ENCODE measurements at regions not wholly inside any gene's neighbourhood (a gene's known extent, or its start where the extent isn't known, plus 50 kb on each side); places are given as distances from the start of the nearest gene placed in this dataset.

DNA sequence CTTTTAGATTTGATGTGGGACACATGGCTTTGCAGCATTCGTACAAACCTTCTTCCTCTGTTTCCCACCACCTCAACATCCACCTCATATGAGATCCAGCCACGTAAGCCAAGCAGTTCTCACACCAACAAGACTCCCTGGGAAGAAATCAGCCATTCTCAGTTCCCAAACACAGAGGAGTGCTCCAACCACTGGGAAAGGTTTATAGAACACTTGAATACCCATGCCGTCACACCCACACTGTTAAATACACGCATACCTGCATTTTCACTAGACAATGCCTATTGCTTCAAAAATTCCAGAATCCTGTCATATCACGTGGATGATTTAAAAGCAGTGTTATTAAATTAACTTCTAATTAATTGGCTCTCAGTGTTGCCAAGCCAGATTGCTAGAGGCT is 347.3 kb downstream of the ENC1 start:
- H3K9me3 Mint-ChIP-seq: no peaks in the 10 kb centered on the region
- no peak overlapping the region for H3K4me3 Mint-ChIP-seq
- no peak overlapping the region for H3K27ac Mint-ChIP-seq
- TF ChIP-seq, protein P1, sequence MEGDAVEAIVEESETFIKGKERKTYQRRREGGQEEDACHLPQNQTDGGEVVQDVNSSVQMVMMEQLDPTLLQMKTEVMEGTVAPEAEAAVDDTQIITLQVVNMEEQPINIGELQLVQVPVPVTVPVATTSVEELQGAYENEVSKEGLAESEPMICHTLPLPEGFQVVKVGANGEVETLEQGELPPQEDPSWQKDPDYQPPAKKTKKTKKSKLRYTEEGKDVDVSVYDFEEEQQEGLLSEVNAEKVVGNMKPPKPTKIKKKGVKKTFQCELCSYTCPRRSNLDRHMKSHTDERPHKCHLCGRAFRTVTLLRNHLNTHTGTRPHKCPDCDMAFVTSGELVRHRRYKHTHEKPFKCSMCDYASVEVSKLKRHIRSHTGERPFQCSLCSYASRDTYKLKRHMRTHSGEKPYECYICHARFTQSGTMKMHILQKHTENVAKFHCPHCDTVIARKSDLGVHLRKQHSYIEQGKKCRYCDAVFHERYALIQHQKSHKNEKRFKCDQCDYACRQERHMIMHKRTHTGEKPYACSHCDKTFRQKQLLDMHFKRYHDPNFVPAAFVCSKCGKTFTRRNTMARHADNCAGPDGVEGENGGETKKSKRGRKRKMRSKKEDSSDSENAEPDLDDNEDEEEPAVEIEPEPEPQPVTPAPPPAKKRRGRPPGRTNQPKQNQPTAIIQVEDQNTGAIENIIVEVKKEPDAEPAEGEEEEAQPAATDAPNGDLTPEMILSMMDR (IDR thresholded peaks at IDR 0.05): no peak
- peaks cover 20% of the 10 kb centered on the region for H3K4me1 Mint-ChIP-seq (ENCODE audit: low read depth)
- DNase-seq: no peak
- H3K36me3 Mint-ChIP-seq (ENCODE audit: low read depth): no peaks in the 10 kb centered on the region
- peaks cover 1% of the 10 kb centered on the region; the same call in 1 of the 2 replicates for H3K27me3 Mint-ChIP-seq (ENCODE audit: insufficient read depth)

DNA sequence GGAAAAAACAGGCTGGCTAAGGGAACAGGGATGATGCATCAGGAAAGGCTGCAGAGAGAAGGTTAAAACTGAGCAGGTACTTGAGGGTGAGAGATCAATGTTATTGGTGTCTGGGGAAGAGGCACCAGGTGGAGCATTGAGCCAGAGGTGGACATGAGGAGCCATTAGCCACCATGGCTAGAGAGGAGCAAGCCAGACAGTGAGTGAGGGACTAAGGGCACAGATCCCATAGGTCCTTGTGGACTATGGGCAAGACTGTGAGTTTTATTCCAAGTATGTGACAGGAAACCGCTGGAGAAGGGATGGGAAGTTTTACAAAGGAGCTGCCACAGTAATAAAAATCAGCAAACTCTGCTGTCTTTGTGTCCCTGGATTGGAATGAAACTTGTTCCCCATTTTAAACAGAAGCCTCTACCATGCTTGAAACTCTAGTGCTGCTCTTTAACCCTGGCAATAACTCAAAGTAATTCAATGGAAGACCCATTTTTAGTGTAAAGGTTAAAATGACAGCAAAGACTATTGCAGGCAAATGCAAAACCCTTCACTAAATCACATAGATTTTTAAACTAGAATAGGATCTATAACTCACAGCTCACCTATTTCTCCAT is 349.8 kb downstream of the ENC1 start:
- TF ChIP-seq, protein P1 (IDR thresholded peaks at IDR 0.05): no peak
- H3K27ac Mint-ChIP-seq: no peak overlapping the region
- peak; percentile 12 for DNase-seq
- H3K4me1 Mint-ChIP-seq (ENCODE audit: low read depth): peaks cover 25% of the 10 kb centered on the region
- peaks cover 3% of the 10 kb centered on the region for H3K27me3 Mint-ChIP-seq (ENCODE audit: insufficient read depth)
- no peaks in the 10 kb centered on the region for H3K9me3 Mint-ChIP-seq
- H3K36me3 Mint-ChIP-seq (ENCODE audit: low read depth): no peaks in the 10 kb centered on the region
- no peak overlapping the region for H3K4me3 Mint-ChIP-seq

DNA sequence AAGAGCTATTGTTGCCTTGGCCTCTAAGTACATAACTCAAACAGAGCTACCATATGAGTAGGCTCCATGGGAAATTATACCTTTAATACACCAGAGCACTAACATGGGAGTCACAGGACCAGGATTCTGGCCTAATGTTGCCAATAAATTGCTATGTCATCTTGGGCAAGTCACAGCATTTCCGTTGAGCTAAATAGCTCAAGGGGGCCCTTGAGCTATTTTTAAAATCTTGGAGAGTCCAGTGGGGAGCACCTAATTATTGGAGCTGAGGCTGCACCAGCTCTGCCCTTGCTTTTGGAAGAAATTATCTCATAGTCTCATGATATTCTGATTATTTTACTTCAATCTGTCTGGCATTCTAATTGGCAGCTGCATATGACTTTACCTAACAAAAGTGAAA is 350.8 kb downstream of the ENC1 start:
- Mint-ChIP-seq H3K4me1 (ENCODE audit: low read depth) (peaks cover 25% of the 10 kb centered on the region), H3K36me3 (ENCODE audit: low read depth) (no peaks in the 10 kb centered on the region), H3K27me3 (ENCODE audit: insufficient read depth) (peaks cover 5% of the 10 kb centered on the region), H3K9me3 (no peaks in the 10 kb centered on the region), H3K27ac (no peak overlapping the region), H3K4me3 (no peak overlapping the region)
- TF ChIP-seq, protein P1 (IDR thresholded peaks at IDR 0.05): no peak
- DNase-seq: no peak

DNA sequence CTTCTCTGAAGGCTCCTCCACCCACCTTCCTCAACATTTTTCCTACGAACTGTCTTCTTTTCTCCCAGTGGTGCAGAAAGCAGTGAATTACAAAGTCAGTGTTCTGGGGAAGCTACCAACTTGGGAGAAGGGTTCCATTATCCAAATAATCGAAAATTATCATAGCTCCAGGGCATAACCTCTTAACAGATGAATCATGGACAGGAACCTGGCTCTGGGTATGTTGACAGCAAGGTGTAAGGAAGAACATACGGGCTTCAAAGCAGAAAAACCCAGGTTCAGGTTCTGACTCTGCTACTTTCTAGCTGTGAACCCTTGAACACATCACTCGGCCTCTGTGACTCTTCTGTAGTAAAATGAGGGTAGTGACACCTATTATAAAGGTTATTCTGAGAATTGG is 351.3 kb downstream of the ENC1 start:
- Mint-ChIP-seq H3K9me3 (no peaks in the 10 kb centered on the region), H3K4me3 (no peak overlapping the region), H3K36me3 (ENCODE audit: low read depth) (no peaks in the 10 kb centered on the region), H3K27ac (no peak overlapping the region), H3K4me1 (ENCODE audit: low read depth) (peaks cover 25% of the 10 kb centered on the region), H3K27me3 (ENCODE audit: insufficient read depth) (peaks cover 5% of the 10 kb centered on the region)
- TF ChIP-seq, protein P1 (IDR thresholded peaks at IDR 0.05): no peak
- no peak for DNase-seq

DNA sequence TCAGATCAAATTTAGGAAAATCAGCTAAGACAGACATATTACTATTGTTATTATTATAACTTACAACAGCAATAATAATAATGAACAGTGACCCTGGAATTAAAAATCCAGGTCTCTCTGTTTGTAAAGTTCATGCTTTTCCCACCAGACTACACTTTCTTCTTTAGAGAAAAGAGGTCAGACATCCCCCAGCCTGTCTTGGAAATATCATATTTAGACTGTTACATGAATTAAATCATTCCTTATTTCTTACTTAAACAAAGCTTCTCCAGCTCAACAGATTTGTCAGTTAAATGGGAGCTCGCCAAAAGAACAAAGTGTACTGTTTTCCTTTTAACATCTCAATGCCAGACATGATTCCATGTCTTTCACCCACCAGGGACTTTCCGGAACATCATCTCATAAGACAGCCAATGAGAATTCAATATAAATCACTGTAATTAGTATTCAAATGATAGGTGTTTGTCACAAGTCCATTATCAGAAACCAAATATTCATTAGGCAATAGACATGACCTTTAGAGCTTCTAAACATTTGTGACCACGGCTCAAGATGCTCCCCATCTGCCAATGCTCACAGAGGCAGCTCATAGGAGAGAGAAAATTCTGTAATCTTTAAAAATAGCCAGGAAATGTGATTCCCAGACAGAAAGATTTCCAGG is 351.9 kb downstream of the ENC1 start:
- H3K4me1 Mint-ChIP-seq (ENCODE audit: low read depth): peaks cover 25% of the 10 kb centered on the region
- no peak for DNase-seq
- peaks cover 7% of the 10 kb centered on the region for H3K27me3 Mint-ChIP-seq (ENCODE audit: insufficient read depth)
- no peaks in the 10 kb centered on the region for H3K9me3 Mint-ChIP-seq
- TF ChIP-seq, protein P1 (IDR thresholded peaks at IDR 0.05): no peak
- H3K27ac Mint-ChIP-seq: no peak overlapping the region
- no peaks in the 10 kb centered on the region for H3K36me3 Mint-ChIP-seq (ENCODE audit: low read depth)
- H3K4me3 Mint-ChIP-seq: no peak overlapping the region
